HL-60 (cell line): ENCODE measurements at regions not wholly inside any gene's neighbourhood (a gene's known extent, or its start where the extent isn't known, plus 50 kb on each side); places are given as distances from the start of the nearest gene placed in this dataset.

Experiments used
- GABPA ChIP-seq: IDR thresholded peaks from 2 replicates; pipeline ENCODE4 v1.6.1; 2012; ENCODE audit warnings: low read depth
- TF ChIP-seq, protein P1 (sequence below): IDR thresholded peaks from one replicate; pipeline ENCODE4 v1.5.1; 2011; ENCODE audit warnings: low read length, control low read depth, inconsistent platforms; ENCODE audit not compliant: insufficient read depth

GRCh38 chr7:113628948-113629847, 289.6 kb downstream of the PPP1R3A start:
- TF ChIP-seq, protein P1, sequence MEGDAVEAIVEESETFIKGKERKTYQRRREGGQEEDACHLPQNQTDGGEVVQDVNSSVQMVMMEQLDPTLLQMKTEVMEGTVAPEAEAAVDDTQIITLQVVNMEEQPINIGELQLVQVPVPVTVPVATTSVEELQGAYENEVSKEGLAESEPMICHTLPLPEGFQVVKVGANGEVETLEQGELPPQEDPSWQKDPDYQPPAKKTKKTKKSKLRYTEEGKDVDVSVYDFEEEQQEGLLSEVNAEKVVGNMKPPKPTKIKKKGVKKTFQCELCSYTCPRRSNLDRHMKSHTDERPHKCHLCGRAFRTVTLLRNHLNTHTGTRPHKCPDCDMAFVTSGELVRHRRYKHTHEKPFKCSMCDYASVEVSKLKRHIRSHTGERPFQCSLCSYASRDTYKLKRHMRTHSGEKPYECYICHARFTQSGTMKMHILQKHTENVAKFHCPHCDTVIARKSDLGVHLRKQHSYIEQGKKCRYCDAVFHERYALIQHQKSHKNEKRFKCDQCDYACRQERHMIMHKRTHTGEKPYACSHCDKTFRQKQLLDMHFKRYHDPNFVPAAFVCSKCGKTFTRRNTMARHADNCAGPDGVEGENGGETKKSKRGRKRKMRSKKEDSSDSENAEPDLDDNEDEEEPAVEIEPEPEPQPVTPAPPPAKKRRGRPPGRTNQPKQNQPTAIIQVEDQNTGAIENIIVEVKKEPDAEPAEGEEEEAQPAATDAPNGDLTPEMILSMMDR: no peak
- TF ChIP-seq GABPA: no peak
